Lower leg skin (tissue), 4 donors: ENCODE measurements at regions not wholly inside any gene's neighbourhood (a gene's known extent, or its start where the extent isn't known, plus 50 kb on each side); places are given as distances from the start of the nearest gene placed in this dataset.

Experiments used
- DNase-seq, 2 donors: peaks; one replicate each; pipeline ENCODE4 v3.0.0-alpha.2; 2019; ENCODE audit warnings: low spot score in 2 of 2
- H3K4me3 ChIP-seq: fragments of 200-600 bp; sonication (generic); 2 replicates; pipeline ENCODE4 v1.5.1; 2017; ENCODE audit warnings: mild to moderate bottlenecking, low read depth; ENCODE audit not compliant: poor library complexity, severe bottlenecking
- CTCF ChIP-seq, 3 donors: fragments of 450-650 bp; IDR thresholded peaks; one replicate each; pipeline ENCODE4 v1.5.1; 2016; ENCODE audit warnings: antibody characterized with exemption in 3 of 3, mild to moderate bottlenecking in 3 of 3, moderate library complexity in 2 of 3
- POLR2A ChIP-seq, 2 donors: fragments of 450-650 bp; IDR thresholded peaks; one replicate each; pipeline ENCODE4 v1.6.1; 2016 to 2017; ENCODE audit warnings: antibody characterized with exemption in 2 of 2, mild to moderate bottlenecking in 1 of 2, moderate library complexity in 1 of 2
- WGBS, 2 donors: methylation state at CpG; one replicate each; pipeline ENCODE4 v1.1.5; 2018; 5-methylcytosine and 5-hydroxymethylcytosine counted together
- intact Hi-C: fragments of 100-400 bp; cut with DNase I; formaldehyde crosslinking; loops from one replicate; pipeline ENCODE4 v1.15.0; 2023; ENCODE audit warnings: low total_unique reads

- intact Hi-C loops = no loop called here
- H3K4me3 ChIP-seq = no peak overlapping the region
- no peak for DNase-seq
- TF ChIP-seq CTCF (IDR thresholded peaks at IDR 0.05) (no peak), POLR2A (IDR thresholded peaks at IDR 0.05) (no peak)
These were observed 282.7 kb downstream of the KCNN2 start for GRCh38 chr5:114644576-114644975.

GRCh38 chr5:114636271-114636670, 274.4 kb downstream of the KCNN2 start:
- no peak overlapping the region for H3K4me3 ChIP-seq
- TF ChIP-seq POLR2A (IDR thresholded peaks at IDR 0.05) = no peak
- TF ChIP-seq CTCF (IDR thresholded peaks at IDR 0.05) = no peak
- intact Hi-C loops = loop anchor here (5.0 kb wide), 1 partner anchor 956 kb away; no protein-coding TSS in a partner anchor
- DNase-seq = no peak
- WGBS, 2 donors = 63 to 68% methylated on average over 3 of the region's 3 CpGs

- DNase-seq = no peak
- no peak for TF ChIP-seq POLR2A (IDR thresholded peaks at IDR 0.05)
- no peak for TF ChIP-seq CTCF (IDR thresholded peaks at IDR 0.05)
- WGBS, 2 donors = 51 to 67% methylated on average over 5 of the region's 5 CpGs
- no peak overlapping the region for H3K4me3 ChIP-seq
- intact Hi-C loops = loop anchor here (5.0 kb wide), 1 partner anchor 957 kb away; no protein-coding TSS in a partner anchor
These were observed 273.4 kb downstream of the KCNN2 start for GRCh38 chr5:114634967-114635901.

- H3K4me3 ChIP-seq = no peak overlapping the region
- TF ChIP-seq CTCF (IDR thresholded peaks at IDR 0.05) = no peak
- no peak for TF ChIP-seq POLR2A (IDR thresholded peaks at IDR 0.05)
- WGBS, 2 donors = 83 to 96% methylated on average over 2 of the region's 2 CpGs
- no peak for DNase-seq
- intact Hi-C loops = no loop called here
These were observed 272.6 kb downstream of the KCNN2 start for GRCh38 chr5:114634517-114634916.

- TF ChIP-seq CTCF (IDR thresholded peaks at IDR 0.05) = no peak
- no peak for TF ChIP-seq POLR2A (IDR thresholded peaks at IDR 0.05)
- WGBS, 2 donors = 64 to 69% methylated on average over 3 of the region's 3 CpGs
- no peak for DNase-seq
- H3K4me3 ChIP-seq = no peak overlapping the region
- intact Hi-C loops = no loop called here
These were observed 250.5 kb downstream of the KCNN2 start for GRCh38 chr5:114612406-114612805.
